GM03348 (cell line): ENCODE measurements at regions not wholly inside any gene's neighbourhood (a gene's known extent, or its start where the extent isn't known, plus 50 kb on each side); places are given as distances from the start of the nearest gene placed in this dataset.
"Not testable (repeated sequence)": the region's sequence is repeated elsewhere in the genome, so short reads cannot be mapped to it uniquely, and the experiment has no call there.

Source experiments
- DNase-seq: peaks from one replicate; pipeline ENCODE4 v3.0.0; 2012; ENCODE audit warnings: low spot score

DNA sequence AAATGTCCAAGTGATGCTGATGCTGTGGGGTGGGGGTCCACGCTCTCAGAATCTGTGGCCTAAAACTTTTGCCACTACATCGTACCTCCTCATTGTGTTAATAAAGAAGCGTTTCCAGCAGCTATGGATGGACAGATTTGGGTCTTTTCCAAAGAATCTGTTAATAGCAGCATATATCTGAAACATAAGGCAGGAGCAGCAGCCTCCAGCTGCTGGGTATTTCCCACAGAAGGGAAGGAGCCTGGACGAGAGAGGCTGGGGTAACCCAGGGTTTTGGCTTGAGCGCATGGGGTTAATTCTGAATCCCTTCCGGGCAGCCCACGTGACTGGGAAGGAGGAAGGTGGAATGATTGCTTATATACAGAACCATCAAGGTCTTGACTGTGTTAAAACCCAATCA is 332.4 kb downstream of the BCOR start:
- DNase-seq = no peak

- no peak for DNase-seq
Observed at GRCh38 chrX:39766085-39766726, 331.6 kb downstream of the BCOR start.

DNA sequence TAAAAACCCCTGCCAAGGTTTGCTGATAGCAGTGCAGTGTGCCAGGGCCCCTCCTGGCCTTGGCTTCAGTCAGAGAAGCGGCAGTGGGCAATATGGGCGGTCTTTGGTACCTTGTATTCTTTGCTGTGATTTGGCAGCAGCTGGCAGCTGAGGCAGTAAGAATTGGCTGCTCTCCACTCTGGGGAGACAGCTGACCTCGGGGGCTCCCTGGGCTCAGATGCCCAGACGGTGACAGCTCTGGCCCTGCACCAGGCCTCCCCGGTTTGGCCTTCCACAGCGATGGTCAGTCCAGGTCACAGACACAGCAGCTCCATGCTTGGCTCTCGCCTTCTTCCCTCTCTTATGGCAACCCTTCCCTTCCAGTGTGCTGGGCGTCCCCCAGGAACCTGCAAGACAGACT is 330.9 kb downstream of the BCOR start:
- DNase-seq = no peak

DNA sequence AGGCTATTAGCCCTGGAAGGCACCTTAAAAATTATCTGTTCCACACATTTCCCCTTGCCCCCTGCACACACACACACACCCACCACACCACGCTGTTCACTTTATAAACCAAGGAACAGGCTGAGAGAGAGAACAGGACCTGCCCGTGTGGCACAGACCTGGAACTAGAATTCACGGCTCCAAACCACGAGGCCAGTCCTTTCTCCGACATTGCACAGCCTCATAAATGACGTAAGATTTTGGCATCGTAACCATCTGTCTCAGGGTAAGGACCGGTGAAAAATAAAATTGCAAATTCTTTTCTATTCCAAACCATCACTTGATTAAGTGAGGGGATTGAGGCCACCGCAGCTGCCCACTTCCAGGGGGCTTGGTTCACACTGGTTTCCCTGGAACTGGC is 330.3 kb downstream of the BCOR start:
- DNase-seq = no peak

DNA sequence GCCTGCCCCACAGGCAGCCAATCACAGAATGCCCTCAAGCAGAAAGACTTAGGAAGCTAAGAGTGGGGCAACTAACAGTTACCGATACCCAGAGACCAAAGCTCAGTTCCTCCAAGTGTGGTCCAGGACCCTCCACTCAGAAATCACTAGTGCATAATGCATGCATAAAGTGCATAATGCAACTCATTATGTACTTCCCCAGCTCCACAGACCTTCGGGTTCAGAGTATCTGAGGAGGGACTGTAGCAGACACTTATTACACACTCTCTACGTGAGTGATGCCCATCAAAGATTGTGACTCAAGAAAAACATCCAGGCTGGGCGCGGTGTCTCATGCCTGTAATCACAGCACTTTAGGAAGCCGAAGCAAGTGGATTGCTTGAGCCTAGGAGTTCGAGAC is 328.0 kb downstream of the BCOR start:
- DNase-seq = no peak

DNA sequence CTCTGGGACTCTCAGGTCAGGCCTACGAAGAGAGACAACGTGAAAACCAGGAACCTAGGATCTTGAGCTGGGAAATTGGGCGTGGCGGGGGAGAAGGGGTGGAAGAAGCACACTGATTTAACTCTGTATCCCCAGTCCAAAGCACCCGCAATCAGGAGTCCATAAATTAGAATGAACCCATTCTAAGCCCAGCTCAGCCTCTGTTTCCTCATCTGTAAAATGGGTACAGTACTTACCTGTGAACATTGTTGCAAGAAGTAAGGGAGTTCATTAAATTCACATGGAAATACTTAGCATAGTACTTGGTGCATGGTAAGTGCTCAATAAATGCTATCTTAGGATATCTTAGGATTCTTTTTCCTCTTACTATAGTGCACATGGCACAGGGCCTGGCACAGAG is 326.7 kb downstream of the BCOR start:
- DNase-seq = no peak

DNA sequence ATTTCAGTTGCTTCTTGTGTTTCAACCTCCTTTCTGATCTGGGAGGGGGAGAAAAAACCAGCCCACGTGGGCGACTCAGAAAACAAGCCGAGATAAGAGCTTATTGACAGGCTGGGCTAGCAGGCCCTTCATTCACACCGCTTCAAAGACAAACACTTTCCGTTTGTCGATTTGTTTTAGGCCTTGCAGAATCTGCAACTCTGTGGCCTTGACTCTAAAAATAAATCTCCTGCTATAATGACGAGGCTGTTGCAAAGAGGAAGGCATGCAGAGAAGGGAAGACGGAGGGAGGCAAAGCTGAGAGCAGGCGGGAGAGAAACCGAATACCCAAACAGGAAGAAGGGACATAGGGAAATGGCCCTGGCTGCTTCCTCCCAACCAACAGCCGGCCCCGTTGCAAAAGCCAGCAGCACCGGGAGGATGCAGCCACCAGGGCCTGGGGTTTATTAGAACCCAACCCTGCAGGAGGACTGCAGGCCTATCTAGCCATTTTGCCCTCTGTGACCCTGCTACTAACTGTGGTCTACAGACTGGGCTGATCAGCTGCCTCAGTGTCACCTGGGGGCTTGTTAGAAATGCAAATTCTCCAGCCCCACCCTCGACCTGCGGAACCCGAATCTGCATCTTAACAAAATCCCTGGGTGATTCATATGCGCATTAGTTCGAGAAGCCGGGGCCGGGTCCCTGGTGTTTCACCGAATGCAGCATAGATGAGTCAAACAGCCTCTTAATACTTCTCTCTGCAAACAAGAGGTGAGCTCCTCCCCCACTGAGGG is 325.5 kb downstream of the BCOR start:
- DNase-seq = no peak

- no peak for DNase-seq
Observed at GRCh38 chrX:39773150-39773549, 324.6 kb downstream of the BCOR start.

DNA sequence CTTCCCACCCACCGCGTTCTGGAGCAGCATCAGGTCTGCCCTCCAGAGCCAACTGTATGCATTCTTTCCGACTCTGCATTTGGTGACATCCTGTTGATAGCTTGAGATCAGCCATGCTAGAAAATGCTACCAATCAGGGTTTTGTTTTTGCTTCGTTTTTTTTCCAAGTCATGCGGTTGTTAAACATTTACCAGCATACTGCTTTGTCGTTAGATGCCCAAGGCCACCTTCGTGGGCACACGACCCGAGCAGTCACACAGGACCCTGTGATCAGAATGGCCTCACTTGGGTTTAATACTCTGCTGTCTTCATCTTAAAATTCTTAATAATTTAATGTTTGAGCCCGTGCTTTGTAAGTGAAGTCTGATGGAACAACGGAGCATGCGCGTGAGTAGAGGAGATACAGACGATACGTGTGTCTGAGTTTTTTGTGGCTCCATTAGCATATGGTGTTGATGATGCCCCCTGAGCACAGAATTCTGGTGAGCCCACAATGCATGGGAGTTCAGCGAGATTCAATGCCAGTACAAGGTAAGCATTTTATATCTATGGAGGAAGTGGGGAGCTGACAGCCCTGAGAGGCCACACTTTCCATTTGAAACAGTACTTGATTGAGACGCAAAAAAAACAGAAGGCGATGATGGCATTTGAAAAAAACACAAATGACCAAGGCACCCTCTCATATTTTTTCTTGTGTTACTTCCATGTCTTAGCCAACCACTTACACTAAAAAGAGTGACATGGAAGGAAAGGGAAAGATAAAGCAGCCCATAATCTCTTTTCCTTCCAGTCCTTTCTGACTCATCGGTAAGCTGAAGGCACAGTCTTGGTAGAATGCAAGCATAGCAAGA is 323.6 kb downstream of the BCOR start:
- DNase-seq = no peak

DNA sequence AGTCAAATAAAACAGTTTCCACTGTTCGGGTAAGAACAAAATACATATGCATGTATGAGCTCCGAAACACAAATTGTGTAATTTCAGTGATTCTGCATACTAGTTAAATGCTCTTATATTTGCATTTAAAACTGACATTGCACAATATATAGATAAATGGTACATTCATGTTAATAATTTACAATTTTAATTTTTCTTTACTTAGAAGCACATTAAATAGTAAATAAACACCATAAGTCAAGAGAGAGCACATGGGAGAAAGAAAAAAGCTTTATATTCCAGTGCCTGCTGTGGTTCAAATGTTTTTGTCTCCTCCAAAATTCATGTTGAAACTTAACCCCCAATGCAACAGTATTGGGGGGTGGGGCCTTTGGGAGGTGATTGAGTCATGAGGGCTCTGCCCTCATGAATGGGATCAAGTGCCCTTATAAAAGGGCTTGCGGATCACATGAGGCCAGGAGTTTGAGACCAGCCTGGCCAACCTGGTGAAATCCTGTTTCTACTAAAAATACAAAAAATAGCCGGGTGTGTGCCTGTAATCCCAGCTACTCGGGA is 322.9 kb downstream of the BCOR start:
- DNase-seq = no peak

- no peak for DNase-seq
Observed at GRCh38 chrX:39777623-39778025, 320.1 kb downstream of the BCOR start.

DNA sequence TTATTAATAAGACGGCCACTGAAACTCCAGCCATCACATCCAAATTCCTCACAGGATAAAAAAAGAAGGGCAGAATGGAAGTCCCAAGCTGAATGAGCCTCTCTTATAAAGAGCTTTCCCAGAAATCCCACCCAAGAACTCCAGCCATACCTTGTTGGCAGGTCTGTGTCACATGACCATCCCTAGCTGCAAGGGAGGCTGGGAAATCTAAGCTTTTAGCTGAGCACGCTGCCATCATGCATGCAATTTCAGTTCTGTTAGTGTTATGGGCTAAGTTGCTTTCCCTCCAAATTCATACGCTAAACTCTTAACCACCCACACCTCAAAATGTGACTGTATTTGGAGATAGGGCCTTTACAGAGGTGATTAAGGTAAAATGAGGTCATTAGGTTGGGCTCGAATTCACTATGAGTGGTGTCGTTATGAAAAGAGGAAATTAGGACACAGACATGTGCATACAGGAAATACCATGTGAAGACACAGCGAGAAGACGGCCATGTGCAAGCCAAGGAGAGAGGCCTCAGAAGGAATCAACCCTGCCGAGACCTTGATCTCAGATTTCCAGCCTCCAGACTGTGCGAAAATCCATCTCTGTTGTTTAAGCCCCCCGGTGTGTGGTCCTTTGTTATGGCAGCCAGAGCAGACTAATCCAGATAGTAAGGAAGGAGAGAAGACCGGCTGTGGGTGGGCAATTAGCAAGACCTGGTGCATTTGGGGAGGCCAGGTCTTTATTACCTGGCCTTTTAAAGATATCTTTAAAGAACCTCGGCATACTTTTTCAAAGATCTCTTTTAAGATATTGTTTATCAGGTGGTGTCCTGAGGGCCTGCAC is 317.6 kb downstream of the BCOR start:
- DNase-seq = no peak

DNA sequence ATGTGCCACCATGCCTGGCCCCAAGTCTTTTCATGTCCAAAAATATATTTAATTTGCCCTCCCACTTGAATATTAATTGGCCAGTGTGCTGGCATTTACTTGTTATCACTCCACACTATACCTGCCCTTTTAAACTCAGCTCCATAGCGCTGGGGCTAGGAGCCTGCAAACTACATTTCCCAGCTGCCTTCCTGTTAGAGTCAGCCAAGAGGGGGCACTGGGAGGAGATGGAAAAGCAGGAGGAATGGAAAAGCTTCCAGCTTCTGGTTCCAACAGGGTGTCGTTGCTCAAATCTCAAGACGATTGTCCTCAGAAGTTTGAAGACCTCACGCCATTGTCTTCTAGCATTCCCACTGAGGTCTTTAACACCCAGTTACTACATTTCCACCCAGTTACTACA is 315.5 kb downstream of the BCOR start:
- no peak for DNase-seq

GRCh38 chrX:39787999-39788398 is 309.8 kb downstream of the BCOR start:
- DNase-seq = no peak

DNA sequence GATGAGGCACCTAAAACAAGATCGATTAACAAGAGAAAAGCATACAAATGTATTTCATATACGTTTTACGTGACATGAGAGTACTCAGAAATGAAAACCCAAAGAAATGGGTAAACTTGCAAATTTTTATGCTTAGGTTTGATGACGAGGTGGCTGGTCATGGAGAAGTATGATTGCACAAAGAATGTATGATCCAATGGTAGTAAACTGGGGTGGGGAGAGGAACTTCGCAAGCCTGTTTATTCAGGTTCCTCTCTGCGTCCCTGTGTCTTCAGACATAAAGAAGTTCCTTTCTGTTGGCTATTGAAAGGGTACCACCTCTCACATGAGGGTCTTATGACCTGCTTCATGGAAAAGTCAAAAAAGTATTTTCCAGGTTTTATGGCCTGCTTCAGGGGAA is 309.2 kb downstream of the BCOR start:
- no peak for DNase-seq

DNA sequence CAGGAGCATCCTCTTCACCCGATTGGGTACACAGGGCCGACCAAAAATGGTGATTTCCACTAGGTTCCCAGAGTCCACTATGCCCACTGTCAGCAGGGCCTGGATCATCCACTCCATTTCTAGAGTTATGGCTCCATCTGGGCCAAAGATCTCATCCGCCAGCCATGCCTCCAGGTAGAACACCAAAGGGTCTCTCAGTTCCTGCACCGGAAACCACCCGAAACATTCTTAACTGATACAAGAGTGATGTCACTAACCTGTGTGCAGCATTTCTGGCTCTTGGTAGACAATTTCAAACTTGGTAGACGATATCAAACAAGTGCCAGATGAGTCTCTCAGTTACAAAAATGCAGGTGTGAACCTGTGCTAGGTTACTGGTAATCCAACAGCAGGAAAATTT is 306.1 kb downstream of the BCOR start:
- DNase-seq = no peak

- DNase-seq = no peak
Observed at GRCh38 chrX:39795605-39796004, 302.2 kb downstream of the BCOR start.

GRCh38 chrX:39796856-39797255 is 300.9 kb downstream of the BCOR start:
- no peak for DNase-seq

GRCh38 chrX:39798488-39798887 is 299.3 kb downstream of the BCOR start:
- not testable (repeated sequence) for DNase-seq

DNA sequence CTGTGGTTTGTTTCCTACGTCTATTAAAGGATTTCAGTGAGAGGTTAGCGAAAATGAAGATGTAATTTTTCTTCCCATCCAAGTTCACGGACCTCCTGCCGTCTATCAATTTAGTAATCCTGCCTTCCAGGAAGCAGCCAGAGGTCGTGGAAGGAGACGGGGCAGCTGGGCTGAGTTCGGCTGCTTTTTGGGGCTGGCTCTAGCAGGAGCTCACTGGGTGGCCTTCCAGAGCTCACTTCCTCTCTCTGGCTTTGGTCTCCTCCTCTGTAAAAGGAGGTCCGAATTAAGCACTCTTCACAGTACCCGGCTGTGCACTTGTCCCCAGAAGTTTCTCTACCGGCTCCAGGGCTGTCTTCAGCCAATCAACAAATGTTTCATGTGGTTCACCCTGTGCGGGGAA is 295.4 kb downstream of the BCOR start:
- no peak for DNase-seq

- no peak for DNase-seq
Observed at GRCh38 chrX:39802908-39803307, 294.9 kb downstream of the BCOR start.

GRCh38 chrX:39805022-39805421 is 292.7 kb downstream of the BCOR start:
- DNase-seq = no peak
